Fibroblast of the aortic adventitia (primary cell): ENCODE measurements at regions not wholly inside any gene's neighbourhood (a gene's known extent, or its start where the extent isn't known, plus 50 kb on each side); places are given as distances from the start of the nearest gene placed in this dataset.

ENCODE experiments used
- DNase-seq: peaks from one replicate; pipeline ENCODE4 v3.0.0-alpha.2; 2010; ENCODE audit warnings: low read depth
- H3K4me3 ChIP-seq: 2 replicates; pipeline ENCODE4 v1.5.1; 2011; ENCODE audit warnings: low read depth, mild to moderate bottlenecking, control low read depth, low read length, moderate library complexity
- TF ChIP-seq, protein P1 (sequence below): IDR thresholded peaks from 2 replicates; pipeline ENCODE4 v1.5.1; 2011; ENCODE audit warnings: mild to moderate bottlenecking, low read length, control low read depth, inconsistent platforms; ENCODE audit not compliant: insufficient read depth

DNA sequence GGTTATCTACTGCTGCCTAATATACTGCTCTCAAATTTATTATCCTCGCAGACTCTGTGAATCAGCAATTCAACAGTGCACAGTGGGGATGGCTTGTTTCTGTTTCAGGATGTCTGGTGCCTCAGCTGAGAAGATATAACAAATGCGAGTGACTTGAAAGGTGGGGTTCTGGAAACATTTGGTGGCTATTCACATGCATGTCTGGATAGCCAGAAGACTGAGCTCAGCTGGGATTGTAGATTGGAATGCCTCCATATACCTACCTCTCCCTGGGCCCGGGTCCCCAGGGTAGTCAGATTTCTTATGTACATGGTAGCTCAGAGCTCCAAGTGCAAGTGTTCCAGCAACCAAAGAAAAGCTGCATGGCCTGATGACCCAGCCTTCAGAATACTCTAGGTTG lies 176.3 kb downstream of the IER5 start:
- TF ChIP-seq, protein P1, sequence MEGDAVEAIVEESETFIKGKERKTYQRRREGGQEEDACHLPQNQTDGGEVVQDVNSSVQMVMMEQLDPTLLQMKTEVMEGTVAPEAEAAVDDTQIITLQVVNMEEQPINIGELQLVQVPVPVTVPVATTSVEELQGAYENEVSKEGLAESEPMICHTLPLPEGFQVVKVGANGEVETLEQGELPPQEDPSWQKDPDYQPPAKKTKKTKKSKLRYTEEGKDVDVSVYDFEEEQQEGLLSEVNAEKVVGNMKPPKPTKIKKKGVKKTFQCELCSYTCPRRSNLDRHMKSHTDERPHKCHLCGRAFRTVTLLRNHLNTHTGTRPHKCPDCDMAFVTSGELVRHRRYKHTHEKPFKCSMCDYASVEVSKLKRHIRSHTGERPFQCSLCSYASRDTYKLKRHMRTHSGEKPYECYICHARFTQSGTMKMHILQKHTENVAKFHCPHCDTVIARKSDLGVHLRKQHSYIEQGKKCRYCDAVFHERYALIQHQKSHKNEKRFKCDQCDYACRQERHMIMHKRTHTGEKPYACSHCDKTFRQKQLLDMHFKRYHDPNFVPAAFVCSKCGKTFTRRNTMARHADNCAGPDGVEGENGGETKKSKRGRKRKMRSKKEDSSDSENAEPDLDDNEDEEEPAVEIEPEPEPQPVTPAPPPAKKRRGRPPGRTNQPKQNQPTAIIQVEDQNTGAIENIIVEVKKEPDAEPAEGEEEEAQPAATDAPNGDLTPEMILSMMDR: no peak
- DNase-seq: no peak

DNA sequence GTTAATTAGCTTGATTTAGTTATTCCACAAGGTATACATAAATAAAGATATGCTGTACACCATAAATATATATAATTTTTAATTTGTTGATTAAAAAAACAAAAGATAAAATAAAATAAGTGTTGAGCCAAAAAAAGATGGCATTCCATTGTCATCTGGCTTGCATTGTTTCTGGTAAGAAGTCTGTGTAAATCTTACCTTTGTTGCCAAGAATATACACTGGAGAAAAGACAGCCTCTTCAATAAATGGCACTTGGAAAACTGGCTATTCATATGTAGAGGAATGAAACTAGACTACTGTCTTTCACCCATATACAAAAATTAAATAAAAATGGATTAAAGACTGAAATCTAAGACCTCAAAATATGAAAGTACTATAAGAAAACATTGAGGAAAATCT lies 196.5 kb downstream of the IER5 start:
- no peak for DNase-seq
- TF ChIP-seq, protein P1: no peak
- H3K4me3 ChIP-seq: no peak overlapping the region

More for the DNA sequence above, 176.3 kb downstream of the IER5 start:
- H3K4me3 ChIP-seq: no peak overlapping the region

DNA sequence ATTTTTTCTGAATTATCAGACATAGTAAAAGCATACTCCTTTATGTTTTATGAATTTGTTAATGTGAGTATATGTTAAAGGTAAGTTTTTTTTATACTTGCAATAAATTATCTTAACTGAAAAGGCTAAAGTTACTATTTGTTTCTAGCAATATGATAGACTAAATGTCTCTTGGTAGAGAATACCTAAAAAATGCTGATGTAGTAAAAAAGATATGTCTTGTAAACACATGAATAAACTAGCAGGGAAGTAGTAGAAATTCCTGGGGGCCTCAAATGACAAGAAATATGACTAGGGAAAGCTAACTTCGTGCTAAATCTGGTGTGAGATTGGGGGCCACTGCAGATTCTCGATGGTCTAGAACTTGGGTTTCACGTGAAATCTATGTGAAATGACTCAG lies 188.1 kb upstream of the CACNA1E start:
- no peak overlapping the region for H3K4me3 ChIP-seq
- TF ChIP-seq, protein P1: no peak
- DNase-seq: no peak

DNA sequence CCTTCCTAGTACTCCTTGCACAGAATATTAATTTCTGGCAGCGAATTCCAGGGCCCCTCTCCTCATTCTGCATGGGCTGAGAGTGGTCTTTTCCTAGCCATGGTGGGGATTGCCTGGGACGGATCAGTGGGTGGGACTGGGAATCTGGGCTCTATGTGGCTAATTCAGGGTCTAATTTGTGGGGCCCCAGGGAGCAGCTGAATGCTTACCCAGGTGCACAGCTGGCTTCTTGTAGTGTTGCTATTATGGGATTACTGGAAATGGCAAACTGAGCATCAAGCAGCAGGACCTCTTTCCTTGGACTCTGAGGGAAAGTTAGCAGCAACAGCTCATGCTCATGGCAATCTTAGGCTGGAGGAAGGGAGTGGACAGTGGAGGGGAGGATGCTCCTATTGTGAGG lies 187.1 kb upstream of the CACNA1E start:
- H3K4me3 ChIP-seq: no peak overlapping the region
- DNase-seq: no peak
- TF ChIP-seq, protein P1: no peak

DNA sequence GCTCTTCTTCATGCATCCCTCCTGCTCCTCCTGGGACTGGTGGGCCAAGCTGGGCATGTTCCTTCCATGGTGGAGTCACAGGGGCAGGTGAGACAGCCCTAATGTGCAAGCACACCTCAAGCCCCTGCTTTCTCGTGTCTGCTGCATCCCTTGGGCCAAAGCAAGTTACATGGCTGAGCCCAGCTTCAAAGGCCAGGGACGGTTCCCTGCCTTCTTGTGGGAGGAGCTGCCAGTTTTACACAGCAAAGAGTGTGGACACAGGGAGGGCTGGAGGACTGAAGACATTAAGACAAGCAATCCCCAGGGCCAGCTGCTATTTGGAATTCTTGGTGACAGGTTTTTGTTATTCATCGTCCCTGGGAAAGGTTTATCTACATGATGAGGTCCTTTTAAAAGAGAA lies 175.2 kb upstream of the CACNA1E start:
- DNase-seq: no peak
- H3K4me3 ChIP-seq: no peak overlapping the region
- TF ChIP-seq, protein P1: no peak

DNA sequence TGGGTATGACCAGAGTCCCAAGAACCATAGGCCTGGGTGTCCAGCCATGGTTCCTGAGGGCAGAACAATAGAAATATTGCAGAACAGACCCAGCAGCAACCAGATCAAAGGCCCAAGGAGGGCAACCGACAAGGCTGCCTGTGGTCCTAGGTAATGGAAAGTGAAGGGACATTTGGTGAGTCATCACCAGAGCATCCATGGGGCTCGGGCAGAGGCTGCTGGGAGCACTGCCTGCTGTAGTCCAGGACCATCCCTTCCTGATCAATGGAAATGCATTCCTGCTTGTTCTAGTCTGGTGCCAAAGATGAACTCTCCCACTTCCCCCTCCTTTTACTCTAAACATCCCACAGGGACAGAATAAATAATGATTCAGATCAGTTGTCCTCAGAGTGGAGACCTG lies 172.8 kb upstream of the CACNA1E start:
- no peak for DNase-seq
- H3K4me3 ChIP-seq: no peak overlapping the region
- TF ChIP-seq, protein P1: no peak

DNA sequence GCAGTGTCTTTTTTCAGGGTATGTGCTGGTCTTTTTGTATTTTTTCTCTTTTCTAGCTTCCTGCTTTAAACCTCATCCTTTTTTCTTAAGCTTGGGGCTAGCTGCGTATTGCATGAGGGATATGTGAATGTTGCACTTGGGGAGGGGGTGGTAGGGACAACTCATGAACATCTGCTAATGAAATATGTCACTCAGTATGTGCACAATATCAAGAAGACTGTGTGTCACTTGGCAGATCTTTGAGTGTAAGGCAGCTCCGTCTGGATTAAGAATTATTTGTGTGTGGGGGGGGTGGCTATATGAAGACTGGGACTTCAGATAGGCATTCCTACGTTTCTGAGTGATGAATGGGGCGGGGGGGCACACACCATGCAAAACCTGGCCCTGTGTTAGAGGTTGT lies 170.4 kb upstream of the CACNA1E start:
- H3K4me3 ChIP-seq: no peak overlapping the region
- no peak for DNase-seq
- TF ChIP-seq, protein P1: no peak
